IPS-NIHi7 (cell line): ENCODE measurements at regions not wholly inside any gene's neighbourhood (a gene's known extent, or its start where the extent isn't known, plus 50 kb on each side); places are given as distances from the start of the nearest gene placed in this dataset.
"Not testable (repeated sequence)": the region's sequence is repeated elsewhere in the genome, so short reads cannot be mapped to it uniquely, and the experiment has no call there.

ENCODE experiments used
- DNase-seq: peaks from one replicate; pipeline ENCODE4 v3.0.0; 2012; ENCODE audit warnings: mixed read lengths; ENCODE audit errors: extremely low spot score

DNA sequence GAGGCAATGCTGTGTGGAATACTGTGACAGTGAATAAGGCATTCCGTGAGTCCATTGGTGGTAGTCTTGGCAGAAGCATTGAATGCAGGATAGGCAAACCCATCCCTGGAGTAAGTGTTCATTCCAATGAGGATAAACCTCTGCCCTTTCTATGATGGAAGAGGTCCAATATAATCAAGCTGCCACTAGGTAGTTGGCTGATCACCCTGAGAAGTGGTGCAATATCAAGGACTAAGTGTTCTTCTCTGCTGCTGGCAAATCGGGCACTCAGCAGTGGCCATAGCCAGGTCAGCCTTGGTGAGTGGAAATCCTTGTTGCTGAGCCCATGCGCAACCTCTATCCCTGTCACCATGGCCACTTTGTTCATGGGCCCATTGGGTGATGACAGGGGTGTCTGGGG, 70.1 kb downstream of the FBXO4 start:
- DNase-seq: no peak

GRCh38 chr5:42001673-42002072, 76.6 kb downstream of the FBXO4 start:
- no peak for DNase-seq

GRCh38 chr5:42003852-42004251, 78.8 kb downstream of the FBXO4 start:
- DNase-seq: not testable (repeated sequence)

DNA sequence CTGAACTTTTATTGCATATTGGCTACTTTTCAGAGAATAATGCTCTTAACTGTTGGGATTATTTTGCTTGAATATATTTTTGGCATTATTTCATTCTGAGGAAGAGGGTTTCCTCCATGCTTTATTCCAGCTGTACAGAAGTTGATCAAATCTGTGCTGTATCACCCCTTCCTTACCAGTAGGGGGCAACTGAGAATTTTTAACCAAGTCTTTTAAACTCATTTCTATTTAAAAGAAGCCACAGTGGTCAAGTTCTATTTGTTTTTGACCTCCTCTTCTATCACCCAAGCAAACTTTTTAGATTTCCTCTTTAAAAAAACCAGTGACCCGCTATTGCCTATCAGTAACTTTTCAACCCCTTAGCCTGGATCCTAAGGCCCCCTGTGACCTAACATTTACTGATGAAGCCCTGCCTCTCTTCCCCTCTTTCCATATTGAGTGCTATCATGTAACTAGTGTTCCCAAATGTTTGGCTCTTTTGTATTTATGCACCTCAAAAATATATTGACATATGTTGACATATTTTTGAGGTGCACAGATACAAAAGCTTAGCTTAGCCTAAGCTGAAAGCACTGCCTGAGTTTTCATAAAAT, 80.6 kb downstream of the FBXO4 start:
- peak; percentile 35 for DNase-seq

- DNase-seq: no peak
Observed at GRCh38 chr5:42013561-42013960, 88.5 kb downstream of the FBXO4 start.

GRCh38 chr5:42015254-42015653, 90.2 kb downstream of the FBXO4 start:
- DNase-seq: no peak

GRCh38 chr5:42015681-42016080, 90.6 kb downstream of the FBXO4 start:
- DNase-seq: no peak

DNA sequence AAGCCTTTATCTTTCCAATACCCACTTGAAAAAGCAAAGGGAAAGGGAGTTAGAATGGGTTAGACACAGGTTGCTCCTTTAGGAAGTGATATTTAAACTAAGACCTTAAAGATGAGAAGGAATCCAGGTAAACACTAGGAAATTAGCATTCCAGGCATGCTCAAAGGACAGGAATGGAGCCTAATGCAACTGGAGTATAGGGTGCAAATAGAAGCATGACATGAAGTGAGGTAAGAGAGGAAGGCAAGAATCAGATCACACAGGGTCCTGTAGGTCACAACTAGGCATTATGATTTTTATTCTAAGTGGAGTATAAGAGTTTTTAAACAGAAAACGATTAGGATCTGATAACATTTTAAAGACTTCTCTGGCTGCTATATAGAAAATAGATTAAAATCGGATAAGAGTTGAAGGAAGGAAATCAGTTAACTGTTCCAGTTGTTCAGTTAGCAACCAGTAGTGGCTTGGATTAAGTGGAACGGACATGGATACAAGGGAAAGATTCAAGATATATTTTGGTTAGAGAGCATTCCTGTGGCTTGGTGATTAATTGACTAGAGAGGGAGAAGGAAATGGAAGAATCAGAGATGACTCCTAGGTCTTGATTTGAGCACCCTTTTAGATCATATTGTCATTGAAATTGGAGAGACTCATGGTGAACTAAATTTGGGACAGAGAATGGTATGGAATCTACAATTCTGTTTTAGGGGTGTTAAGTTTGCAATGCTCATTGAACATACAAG, 95.9 kb downstream of the FBXO4 start:
- DNase-seq: no peak

GRCh38 chr5:42021923-42022322, 96.8 kb downstream of the FBXO4 start:
- no peak for DNase-seq

- DNase-seq: no peak
Observed at GRCh38 chr5:42022383-42022972, 97.4 kb downstream of the FBXO4 start.

DNA sequence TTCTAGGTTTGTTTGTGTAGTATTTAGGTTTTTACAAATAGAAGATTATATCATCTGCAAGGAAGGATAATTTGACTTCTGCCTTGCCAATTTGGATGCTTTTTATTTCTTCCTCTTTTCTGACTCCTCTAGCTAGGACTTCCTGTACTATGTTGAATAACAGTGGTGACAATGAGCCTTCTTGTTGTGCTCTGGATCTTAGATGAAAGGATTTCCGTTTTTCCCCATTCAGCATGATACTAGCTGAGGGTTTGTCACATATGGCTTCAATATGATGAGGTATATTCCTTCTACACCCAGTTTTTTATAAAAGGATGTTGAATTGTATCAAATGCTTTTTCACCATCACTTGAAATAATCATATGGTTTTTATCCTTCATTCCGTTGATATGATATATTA, 101.4 kb downstream of the FBXO4 start:
- no peak for DNase-seq

GRCh38 chr5:42032137-42032536, 107.1 kb downstream of the FBXO4 start:
- no peak for DNase-seq

GRCh38 chr5:42035526-42035925, 110.4 kb downstream of the FBXO4 start:
- no peak for DNase-seq

DNA sequence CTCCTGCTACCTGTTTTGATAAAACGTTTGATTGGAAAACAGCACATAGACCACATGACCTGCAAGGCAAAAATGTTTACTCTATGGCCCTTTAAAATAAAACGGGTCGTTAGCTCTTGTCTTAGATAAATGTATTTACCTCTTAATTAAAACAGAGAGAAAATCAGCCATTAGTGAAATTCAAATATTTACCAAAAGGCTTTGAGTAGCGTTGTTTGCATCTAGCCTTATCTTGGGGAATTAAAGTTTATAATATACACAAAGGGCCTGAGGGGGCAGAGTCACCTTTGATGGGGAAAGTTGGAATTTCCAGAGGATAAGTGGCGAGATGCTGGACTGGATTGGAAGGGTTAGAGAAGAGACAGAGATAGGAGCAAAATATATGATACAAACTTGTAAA, 111.3 kb downstream of the FBXO4 start:
- DNase-seq: no peak

DNA sequence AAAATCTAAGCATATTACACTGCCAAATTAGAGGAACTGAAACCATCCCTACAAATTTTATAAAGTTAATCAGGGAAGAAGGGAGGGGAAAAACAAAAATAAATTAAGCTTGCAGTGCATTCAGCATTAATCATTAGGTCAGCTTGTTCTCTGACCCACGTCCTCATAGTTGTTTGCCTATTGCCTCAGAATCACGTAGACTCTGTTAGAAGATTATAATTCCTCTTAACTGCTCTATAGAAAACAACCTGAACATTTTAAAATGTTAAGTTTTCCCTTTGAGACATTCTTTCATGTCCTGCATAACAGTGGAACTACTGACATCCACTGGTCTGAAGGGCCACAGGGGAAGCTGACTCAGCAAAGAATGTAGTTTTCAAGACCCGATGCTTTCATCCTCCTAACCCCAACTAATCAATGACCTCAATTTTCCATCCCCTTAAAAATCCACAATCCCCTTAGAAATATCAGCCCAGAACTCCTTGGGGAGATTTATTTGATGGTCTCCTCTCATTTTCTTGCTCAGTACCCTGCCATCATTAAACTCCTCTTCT, 112.4 kb downstream of the FBXO4 start:
- no peak for DNase-seq

GRCh38 chr5:42043400-42043799, 118.3 kb downstream of the FBXO4 start:
- DNase-seq: no peak

DNA sequence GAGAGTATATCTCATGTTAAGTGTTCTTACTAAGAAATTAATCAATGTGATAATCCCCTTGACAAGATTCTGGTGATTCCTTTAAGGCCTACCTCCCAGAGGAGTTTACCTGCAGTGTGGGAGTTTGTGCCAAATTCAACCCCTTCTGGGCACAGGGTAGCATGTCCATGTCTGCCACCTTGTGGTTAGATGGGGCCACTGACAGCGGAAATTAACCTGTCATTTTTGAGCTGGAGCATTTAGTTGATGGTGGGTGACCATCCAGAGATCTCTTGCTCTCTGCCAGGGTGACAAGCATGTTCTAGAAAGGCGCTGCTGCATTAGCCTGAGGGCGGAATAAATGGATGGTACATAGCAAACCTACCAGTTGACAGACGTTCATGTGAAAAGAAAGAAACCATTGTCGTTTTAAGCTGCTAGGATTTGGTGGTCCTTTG, 132.2 kb downstream of the FBXO4 start:
- DNase-seq: peak; percentile 80

- no peak for DNase-seq
Observed at GRCh38 chr5:42059291-42059690, 134.2 kb downstream of the FBXO4 start.

GRCh38 chr5:42059778-42060464, 134.8 kb downstream of the FBXO4 start:
- DNase-seq: no peak

GRCh38 chr5:42061121-42061520, 136.0 kb downstream of the FBXO4 start:
- DNase-seq: no peak

DNA sequence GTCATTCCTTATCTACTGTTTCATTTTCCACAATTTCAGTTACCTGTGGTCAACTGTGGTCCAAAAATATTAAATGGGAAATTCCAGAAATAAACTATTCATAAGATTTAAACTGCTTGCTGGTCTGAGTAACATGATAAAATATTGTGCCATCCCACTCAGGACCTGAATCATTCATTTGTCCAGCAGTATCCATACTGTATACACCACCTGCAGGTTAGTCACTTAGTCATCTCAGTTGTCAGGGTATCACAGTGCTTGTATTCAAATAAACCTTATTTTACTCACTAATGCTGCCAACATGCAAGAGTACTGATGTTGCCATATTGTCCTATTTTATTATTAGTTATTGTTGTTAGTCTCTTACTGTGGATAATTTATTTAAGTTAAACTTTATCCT, 139.7 kb downstream of the FBXO4 start:
- DNase-seq: no peak

GRCh38 chr5:42066131-42066530, 141.1 kb downstream of the FBXO4 start:
- DNase-seq: no peak
